ENCODE measurements at regions not wholly inside any gene's neighbourhood (a gene's known extent, or its start where the extent isn't known, plus 50 kb on each side); places are given as distances from the start of the nearest gene placed in this dataset.

- DNase-seq (ENCODE audit: low read depth): no peak
Measured at GRCh38 chr10:128751851-128752250, 625.6 kb upstream of the MKI67 start.

- no peak for DNase-seq (ENCODE audit: low read depth)
Measured at GRCh38 chr10:128759174-128759573, 633.0 kb upstream of the MKI67 start.

- DNase-seq (ENCODE audit: low read depth): no peak
Measured at GRCh38 chr10:128763588-128763987, 637.4 kb upstream of the MKI67 start.

GRCh38 chr10:128764190-128764589 lies 638.0 kb upstream of the MKI67 start:
- DNase-seq (ENCODE audit: low read depth): no peak

- DNase-seq (ENCODE audit: low read depth): no peak
Measured at GRCh38 chr10:128766915-128767314, 640.7 kb upstream of the MKI67 start.

GRCh38 chr10:128774979-128775378 lies 648.8 kb upstream of the MKI67 start:
- no peak for DNase-seq (ENCODE audit: low read depth)

- no peak for DNase-seq (ENCODE audit: low read depth)
Measured at GRCh38 chr10:128775743-128776142, 649.5 kb upstream of the MKI67 start.

GRCh38 chr10:128776673-128777252 lies 650.5 kb upstream of the MKI67 start:
- DNase-seq (ENCODE audit: low read depth): no peak

GRCh38 chr10:128777342-128777741 lies 651.1 kb upstream of the MKI67 start:
- DNase-seq (ENCODE audit: low read depth): no peak

- no peak for DNase-seq (ENCODE audit: low read depth)
Measured at GRCh38 chr10:128779416-128779815, 653.2 kb upstream of the MKI67 start.

- DNase-seq (ENCODE audit: low read depth): no peak
Measured at GRCh38 chr10:128780156-128780761, 654.0 kb upstream of the MKI67 start.

- DNase-seq (ENCODE audit: low read depth): no peak
Measured at GRCh38 chr10:128781637-128782036, 655.4 kb upstream of the MKI67 start.

GRCh38 chr10:128784444-128784843 lies 658.2 kb upstream of the MKI67 start:
- no peak for DNase-seq (ENCODE audit: low read depth)

GRCh38 chr10:128792426-128793140 lies 666.4 kb upstream of the MKI67 start:
- no peak for DNase-seq (ENCODE audit: low read depth)

- DNase-seq (ENCODE audit: low read depth): no peak
Measured at GRCh38 chr10:128793726-128794655, 667.8 kb upstream of the MKI67 start.

- no peak for DNase-seq (ENCODE audit: low read depth)
Measured at GRCh38 chr10:128796396-128796912, 670.2 kb upstream of the MKI67 start.

GRCh38 chr10:128802062-128802461 lies 665.0 kb upstream of the MGMT start:
- no peak for DNase-seq (ENCODE audit: low read depth)

- no peak for DNase-seq (ENCODE audit: low read depth)
Measured at GRCh38 chr10:128803790-128804189, 663.3 kb upstream of the MGMT start.

- no peak for DNase-seq (ENCODE audit: low read depth)
Measured at GRCh38 chr10:128804411-128804810, 662.6 kb upstream of the MGMT start.

- DNase-seq (ENCODE audit: low read depth): no peak
Measured at GRCh38 chr10:128808921-128809440, 658.1 kb upstream of the MGMT start.

GRCh38 chr10:128811511-128811910 lies 655.5 kb upstream of the MGMT start:
- DNase-seq (ENCODE audit: low read depth): no peak

GRCh38 chr10:128812000-128812399 lies 655.0 kb upstream of the MGMT start:
- no peak for DNase-seq (ENCODE audit: low read depth)

Measured in HS-5 (cell line).